GM23338 (cell line): ENCODE measurements at regions not wholly inside any gene's neighbourhood (a gene's known extent, or its start where the extent isn't known, plus 50 kb on each side); places are given as distances from the start of the nearest gene placed in this dataset.
A peak's percentile ranks its signal among the peaks of the same experiment; 100 is the strongest.

Experiments used
- ATAC-seq: fragments of 200-7000 bp; cut with Tn5 transposase; 3 replicates; pipeline ENCODE4 v1.9.1; 2020
- DNase-seq: peaks from one replicate; pipeline ENCODE4 v3.0.0-alpha.2; 2015; ENCODE audit warnings: low spot score
- H2AFZ ChIP-seq: fragments of 200-600 bp; sonication (generic); 2 replicates; pipeline ENCODE4 v1.8.0; 2016; ENCODE audit warnings: antibody characterized with exemption, mild to moderate bottlenecking, moderate library complexity
- H3F3A ChIP-seq: fragments of 200-600 bp; sonication (generic); replicated peaks from 2 replicates; pipeline ENCODE4 v1.8.0; 2017; ENCODE audit warnings: antibody characterized with exemption, mixed run types, low read depth
- H3K27ac ChIP-seq: fragments of 200-600 bp; sonication (generic); 2 replicates; pipeline ENCODE4 v1.6.1; 2016; ENCODE audit warnings: low read depth
- H3K27me3 ChIP-seq: fragments of 200-600 bp; sonication (generic); 2 replicates; pipeline ENCODE4 v1.8.0; 2016; ENCODE audit warnings: mild to moderate bottlenecking, mixed run types, moderate library complexity; ENCODE audit not compliant: insufficient read depth
- H3K36me3 ChIP-seq: fragments of 200-600 bp; sonication (generic); 2 replicates; pipeline ENCODE4 v1.8.0; 2016; ENCODE audit warnings: mild to moderate bottlenecking; ENCODE audit not compliant: insufficient read depth
- H3K4me1 ChIP-seq: fragments of 200-600 bp; sonication (generic); 2 replicates; pipeline ENCODE4 v1.8.0; 2016; ENCODE audit warnings: mild to moderate bottlenecking, moderate library complexity; ENCODE audit not compliant: insufficient read depth
- H3K4me2 ChIP-seq: fragments of 200-600 bp; sonication (generic); 2 replicates; pipeline ENCODE4 v1.7.1; 2017; ENCODE audit warnings: mixed run types
- H3K4me3 ChIP-seq: fragments of 200-600 bp; sonication (generic); 2 replicates; pipeline ENCODE4 v1.6.1; 2016; ENCODE audit warnings: mixed run types
- H3K79me2 ChIP-seq: fragments of 200-600 bp; sonication (generic); replicated peaks from 2 replicates; pipeline ENCODE4 v1.8.0; 2017; ENCODE audit warnings: mild to moderate bottlenecking; ENCODE audit not compliant: insufficient read depth
- H3K9me2 ChIP-seq: fragments of 200-600 bp; sonication (generic); 2 replicates; pipeline ENCODE4 v1.8.0; 2017; ENCODE audit not compliant: insufficient read depth
- H4K20me1 ChIP-seq: fragments of 200-600 bp; sonication (generic); replicated peaks from 2 replicates; pipeline ENCODE4 v1.8.0; 2017; ENCODE audit warnings: mild to moderate bottlenecking; ENCODE audit not compliant: insufficient read depth
- H3K27ac Mint-ChIP-seq: 2 replicates; pipeline ENCODE4 v1.8.0; 2020; ENCODE audit warnings: inconsistent platforms, mild to moderate bottlenecking, moderate library complexity, mixed read lengths
- H3K27me3 Mint-ChIP-seq: 3 replicates; pipeline ENCODE4 v1.8.0; 2022; ENCODE audit warnings: low read depth, mild to moderate bottlenecking, moderate library complexity, mixed read lengths, inconsistent platforms; ENCODE audit not compliant: insufficient read depth, poor library complexity
- H3K36me3 Mint-ChIP-seq: 3 replicates; pipeline ENCODE4 v1.8.0; 2021; ENCODE audit warnings: low read depth, mild to moderate bottlenecking, inconsistent platforms, moderate library complexity, mixed read lengths
- H3K4me1 Mint-ChIP-seq: 3 replicates; pipeline ENCODE4 v1.8.0; 2020; ENCODE audit warnings: mild to moderate bottlenecking, inconsistent platforms, mixed read lengths
- H3K4me3 Mint-ChIP-seq: 3 replicates; pipeline ENCODE4 v1.8.0; 2021; ENCODE audit warnings: moderate library complexity, mild to moderate bottlenecking, inconsistent platforms, mixed read lengths
- H3K9me3 Mint-ChIP-seq: 3 replicates; pipeline ENCODE4 v1.8.0; 2020; ENCODE audit warnings: moderate library complexity, mild to moderate bottlenecking, inconsistent platforms, mixed read lengths
- CREB1 ChIP-seq: fragments of 250-450 bp; sonication (Bioruptor Pico); IDR thresholded peaks from 2 replicates; pipeline ENCODE4 v1.5.0; 2020; ENCODE audit warnings: low read depth, mild to moderate bottlenecking, moderate library complexity
- EZH2phosphoT487 ChIP-seq: fragments of 200-600 bp; sonication (generic); IDR thresholded peaks from one replicate; pipeline ENCODE4 v1.8.1; 2018; ENCODE audit warnings: antibody characterized with exemption; ENCODE audit not compliant: unreplicated experiment
- NANOG ChIP-seq: IDR thresholded peaks from 2 replicates; pipeline ENCODE4 v1.6.1; 2016; ENCODE audit warnings: antibody characterized with exemption, borderline replicate concordance
- POLR2AphosphoS5 ChIP-seq: IDR thresholded peaks from 2 replicates; pipeline ENCODE4 v1.6.1; 2016; ENCODE audit warnings: antibody characterized with exemption, low read depth
- STAT1 ChIP-seq: IDR thresholded peaks from one replicate; pipeline ENCODE4 v1.6.1; 2016; ENCODE audit warnings: antibody characterized with exemption; ENCODE audit not compliant: unreplicated experiment
- ZNF114 ChIP-seq: fragments of 250-450 bp; sonication (Bioruptor Pico); IDR thresholded peaks from 2 replicates; pipeline ENCODE4 v1.5.0; 2020; ENCODE audit warnings: mild to moderate bottlenecking, moderate library complexity
- ZNF331 ChIP-seq: fragments of 250-450 bp; sonication (Bioruptor Pico); IDR thresholded peaks from 2 replicates; pipeline ENCODE4 v1.5.0; 2020; ENCODE audit warnings: low read depth, mild to moderate bottlenecking, moderate library complexity
- TF ChIP-seq, protein P1 (sequence below), 2 experiments: fragments of 200-600 bp in 1 of 2; sonication (generic) in 1 of 2; conservative IDR thresholded peaks; 2 replicates each; pipeline versions ENCODE4 v1.5.1 to v1.6.1; 2016 to 2017; ENCODE audit warnings: antibody characterized with exemption in 2 of 2, low read depth in 2 of 2, mild to moderate bottlenecking in 2 of 2, moderate library complexity in 1 of 2
- TF ChIP-seq, protein P2 (sequence below): IDR thresholded peaks from 2 replicates; pipeline ENCODE4 v1.6.1; 2016; ENCODE audit warnings: antibody characterized with exemption
- TF ChIP-seq, protein P3 (sequence below): fragments of 250-450 bp; sonication (Bioruptor Pico); IDR thresholded peaks from 2 replicates; pipeline ENCODE4 v1.5.0; 2020; ENCODE audit warnings: mild to moderate bottlenecking, moderate library complexity

DNA sequence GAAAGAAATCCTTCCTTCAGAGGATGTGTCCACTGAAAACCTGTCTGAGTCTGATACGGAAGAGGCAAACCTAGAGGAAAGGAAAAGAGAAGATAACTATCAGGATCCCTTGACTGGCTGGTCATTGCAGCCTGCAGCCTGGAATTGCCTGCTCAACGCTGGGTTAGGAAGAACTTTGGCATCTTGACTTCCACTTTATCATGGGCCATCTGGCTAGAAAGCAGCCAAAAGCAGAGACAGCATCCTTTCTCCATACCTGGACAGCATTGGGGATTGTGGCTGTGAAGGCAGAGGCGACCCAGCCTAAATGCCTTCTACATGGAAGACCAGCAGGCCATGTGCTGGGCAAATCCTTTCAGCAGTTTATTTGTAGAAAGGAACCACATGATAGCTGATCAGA is 58.7 kb upstream of the PTPN3 start:
- H4K20me1 ChIP-seq, result no peaks in the 10 kb centered on the region
- H3K27me3 Mint-ChIP-seq, result peaks cover 4% of the 10 kb centered on the region
- H3K36me3 ChIP-seq, result no peaks in the 10 kb centered on the region
- H3K4me2 ChIP-seq, result peak overlapping the region; percentile 2
- peaks cover 35% of the 10 kb centered on the region for H3K4me1 Mint-ChIP-seq
- no peak for ATAC-seq
- peak overlapping the region; percentile 47; the same call in 1 of the 2 replicates for H3K27ac ChIP-seq
- H2AFZ ChIP-seq, result peak overlapping the region; percentile 67
- H3K79me2 ChIP-seq, result no peaks in the 10 kb centered on the region
- no peak for TF ChIP-seq POLR2AphosphoS5
- no peak for TF ChIP-seq EZH2phosphoT487
- TF ChIP-seq, protein P1, sequence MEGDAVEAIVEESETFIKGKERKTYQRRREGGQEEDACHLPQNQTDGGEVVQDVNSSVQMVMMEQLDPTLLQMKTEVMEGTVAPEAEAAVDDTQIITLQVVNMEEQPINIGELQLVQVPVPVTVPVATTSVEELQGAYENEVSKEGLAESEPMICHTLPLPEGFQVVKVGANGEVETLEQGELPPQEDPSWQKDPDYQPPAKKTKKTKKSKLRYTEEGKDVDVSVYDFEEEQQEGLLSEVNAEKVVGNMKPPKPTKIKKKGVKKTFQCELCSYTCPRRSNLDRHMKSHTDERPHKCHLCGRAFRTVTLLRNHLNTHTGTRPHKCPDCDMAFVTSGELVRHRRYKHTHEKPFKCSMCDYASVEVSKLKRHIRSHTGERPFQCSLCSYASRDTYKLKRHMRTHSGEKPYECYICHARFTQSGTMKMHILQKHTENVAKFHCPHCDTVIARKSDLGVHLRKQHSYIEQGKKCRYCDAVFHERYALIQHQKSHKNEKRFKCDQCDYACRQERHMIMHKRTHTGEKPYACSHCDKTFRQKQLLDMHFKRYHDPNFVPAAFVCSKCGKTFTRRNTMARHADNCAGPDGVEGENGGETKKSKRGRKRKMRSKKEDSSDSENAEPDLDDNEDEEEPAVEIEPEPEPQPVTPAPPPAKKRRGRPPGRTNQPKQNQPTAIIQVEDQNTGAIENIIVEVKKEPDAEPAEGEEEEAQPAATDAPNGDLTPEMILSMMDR (conservative IDR thresholded peaks at IDR 0.05; ENCODE audit: low read depth in 2 of 2), result no peak
- no peak for TF ChIP-seq ZNF331
- no peak for TF ChIP-seq NANOG
- no peak for TF ChIP-seq ZNF114
- TF ChIP-seq, protein P2, sequence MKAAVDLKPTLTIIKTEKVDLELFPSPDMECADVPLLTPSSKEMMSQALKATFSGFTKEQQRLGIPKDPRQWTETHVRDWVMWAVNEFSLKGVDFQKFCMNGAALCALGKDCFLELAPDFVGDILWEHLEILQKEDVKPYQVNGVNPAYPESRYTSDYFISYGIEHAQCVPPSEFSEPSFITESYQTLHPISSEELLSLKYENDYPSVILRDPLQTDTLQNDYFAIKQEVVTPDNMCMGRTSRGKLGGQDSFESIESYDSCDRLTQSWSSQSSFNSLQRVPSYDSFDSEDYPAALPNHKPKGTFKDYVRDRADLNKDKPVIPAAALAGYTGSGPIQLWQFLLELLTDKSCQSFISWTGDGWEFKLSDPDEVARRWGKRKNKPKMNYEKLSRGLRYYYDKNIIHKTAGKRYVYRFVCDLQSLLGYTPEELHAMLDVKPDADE, result no peak
- no peak for TF ChIP-seq CREB1 (CRISPR knock-in tag)
- TF ChIP-seq, protein P3, sequence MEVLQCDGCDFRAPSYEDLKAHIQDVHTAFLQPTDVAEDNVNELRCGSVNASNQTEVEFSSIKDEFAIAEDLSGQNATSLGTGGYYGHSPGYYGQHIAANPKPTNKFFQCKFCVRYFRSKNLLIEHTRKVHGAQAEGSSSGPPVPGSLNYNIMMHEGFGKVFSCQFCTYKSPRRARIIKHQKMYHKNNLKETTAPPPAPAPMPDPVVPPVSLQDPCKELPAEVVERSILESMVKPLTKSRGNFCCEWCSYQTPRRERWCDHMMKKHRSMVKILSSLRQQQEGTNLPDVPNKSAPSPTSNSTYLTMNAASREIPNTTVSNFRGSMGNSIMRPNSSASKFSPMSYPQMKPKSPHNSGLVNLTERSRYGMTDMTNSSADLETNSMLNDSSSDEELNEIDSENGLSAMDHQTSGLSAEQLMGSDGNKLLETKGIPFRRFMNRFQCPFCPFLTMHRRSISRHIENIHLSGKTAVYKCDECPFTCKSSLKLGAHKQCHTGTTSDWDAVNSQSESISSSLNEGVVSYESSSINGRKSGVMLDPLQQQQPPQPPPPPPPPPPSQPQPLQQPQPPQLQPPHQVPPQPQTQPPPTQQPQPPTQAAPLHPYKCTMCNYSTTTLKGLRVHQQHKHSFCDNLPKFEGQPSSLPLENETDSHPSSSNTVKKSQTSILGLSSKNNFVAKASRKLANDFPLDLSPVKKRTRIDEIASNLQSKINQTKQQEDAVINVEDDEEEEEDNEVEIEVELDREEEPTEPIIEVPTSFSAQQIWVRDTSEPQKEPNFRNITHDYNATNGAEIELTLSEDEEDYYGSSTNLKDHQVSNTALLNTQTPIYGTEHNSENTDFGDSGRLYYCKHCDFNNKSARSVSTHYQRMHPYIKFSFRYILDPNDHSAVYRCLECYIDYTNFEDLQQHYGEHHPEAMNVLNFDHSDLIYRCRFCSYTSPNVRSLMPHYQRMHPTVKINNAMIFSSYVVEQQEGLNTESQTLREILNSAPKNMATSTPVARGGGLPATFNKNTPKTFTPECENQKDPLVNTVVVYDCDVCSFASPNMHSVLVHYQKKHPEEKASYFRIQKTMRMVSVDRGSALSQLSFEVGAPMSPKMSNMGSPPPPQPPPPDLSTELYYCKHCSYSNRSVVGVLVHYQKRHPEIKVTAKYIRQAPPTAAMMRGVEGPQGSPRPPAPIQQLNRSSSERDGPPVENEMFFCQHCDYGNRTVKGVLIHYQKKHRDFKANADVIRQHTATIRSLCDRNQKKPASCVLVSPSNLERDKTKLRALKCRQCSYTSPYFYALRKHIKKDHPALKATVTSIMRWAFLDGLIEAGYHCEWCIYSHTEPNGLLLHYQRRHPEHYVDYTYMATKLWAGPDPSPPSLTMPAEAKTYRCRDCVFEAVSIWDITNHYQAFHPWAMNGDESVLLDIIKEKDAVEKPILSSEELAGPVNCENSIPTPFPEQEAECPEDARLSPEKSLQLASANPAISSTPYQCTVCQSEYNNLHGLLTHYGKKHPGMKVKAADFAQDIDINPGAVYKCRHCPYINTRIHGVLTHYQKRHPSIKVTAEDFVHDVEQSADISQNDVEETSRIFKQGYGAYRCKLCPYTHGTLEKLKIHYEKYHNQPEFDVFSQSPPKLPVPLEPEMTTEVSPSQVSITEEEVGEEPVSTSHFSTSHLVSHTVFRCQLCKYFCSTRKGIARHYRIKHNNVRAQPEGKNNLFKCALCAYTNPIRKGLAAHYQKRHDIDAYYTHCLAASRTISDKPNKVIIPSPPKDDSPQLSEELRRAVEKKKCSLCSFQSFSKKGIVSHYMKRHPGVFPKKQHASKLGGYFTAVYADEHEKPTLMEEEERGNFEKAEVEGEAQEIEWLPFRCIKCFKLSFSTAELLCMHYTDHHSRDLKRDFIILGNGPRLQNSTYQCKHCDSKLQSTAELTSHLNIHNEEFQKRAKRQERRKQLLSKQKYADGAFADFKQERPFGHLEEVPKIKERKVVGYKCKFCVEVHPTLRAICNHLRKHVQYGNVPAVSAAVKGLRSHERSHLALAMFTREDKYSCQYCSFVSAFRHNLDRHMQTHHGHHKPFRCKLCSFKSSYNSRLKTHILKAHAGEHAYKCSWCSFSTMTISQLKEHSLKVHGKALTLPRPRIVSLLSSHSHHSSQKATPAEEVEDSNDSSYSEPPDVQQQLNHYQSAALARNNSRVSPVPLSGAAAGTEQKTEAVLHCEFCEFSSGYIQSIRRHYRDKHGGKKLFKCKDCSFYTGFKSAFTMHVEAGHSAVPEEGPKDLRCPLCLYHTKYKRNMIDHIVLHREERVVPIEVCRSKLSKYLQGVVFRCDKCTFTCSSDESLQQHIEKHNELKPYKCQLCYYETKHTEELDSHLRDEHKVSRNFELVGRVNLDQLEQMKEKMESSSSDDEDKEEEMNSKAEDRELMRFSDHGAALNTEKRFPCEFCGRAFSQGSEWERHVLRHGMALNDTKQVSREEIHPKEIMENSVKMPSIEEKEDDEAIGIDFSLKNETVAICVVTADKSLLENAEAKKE (CRISPR knock-in tag), result no peak
- no peak for TF ChIP-seq STAT1
- H3K27ac Mint-ChIP-seq, result no peak overlapping the region; the same call in 1 of the 2 replicates
- no peak overlapping the region for H3K4me3 Mint-ChIP-seq
- no peaks in the 10 kb centered on the region for H3K27me3 ChIP-seq
- no peak for DNase-seq
- no peaks in the 10 kb centered on the region for H3K9me3 Mint-ChIP-seq
- H3F3A ChIP-seq, result no peaks in the 10 kb centered on the region; the same call in 1 of the 2 replicates
- H3K36me3 Mint-ChIP-seq, result no peaks in the 10 kb centered on the region
- H3K4me3 ChIP-seq, result no peak overlapping the region
- peaks cover 18% of the 10 kb centered on the region; the same call in 1 of the 2 replicates for H3K9me2 ChIP-seq
- H3K4me1 ChIP-seq, result peaks cover 29% of the 10 kb centered on the region
